RWPE2 (cell line): ENCODE measurements at regions not wholly inside any gene's neighbourhood (a gene's known extent, or its start where the extent isn't known, plus 50 kb on each side); places are given as distances from the start of the nearest gene placed in this dataset.
A peak's percentile ranks its signal among the peaks of the same experiment; 100 is the strongest.

Experiments
- ATAC-seq: fragments of 200-7000 bp; cut with Tn5 transposase; 3 replicates; pipeline ENCODE4 v1.9.1; 2021; ENCODE audit warnings: low read depth
- DNase-seq: peaks from one replicate; pipeline ENCODE4 v3.0.0-alpha.2; 2020; ENCODE audit warnings: low spot score
- H3K27ac ChIP-seq: fragments of 450-650 bp; 2 replicates; pipeline ENCODE4 v1.5.1; 2017; ENCODE audit warnings: mild to moderate bottlenecking; ENCODE audit not compliant: poor library complexity, severe bottlenecking
- H3K27me3 ChIP-seq: fragments of 250-450 bp; sonication (Bioruptor Pico); 2 replicates; pipeline ENCODE4 v1.5.1; 2021; ENCODE audit warnings: mild to moderate bottlenecking, moderate library complexity; ENCODE audit not compliant: insufficient read depth, poor library complexity, severe bottlenecking
- H3K36me3 ChIP-seq: fragments of 250-450 bp; sonication (Bioruptor Pico); 2 replicates; pipeline ENCODE4 v1.5.1; 2020; ENCODE audit warnings: low read depth, mild to moderate bottlenecking, moderate library complexity
- H3K4me1 ChIP-seq: fragments of 250-450 bp; sonication (Bioruptor Pico); 2 replicates; pipeline ENCODE4 v1.5.1; 2021; ENCODE audit warnings: mild to moderate bottlenecking, moderate library complexity; ENCODE audit not compliant: insufficient read depth, poor library complexity, severe bottlenecking
- H3K4me3 ChIP-seq: fragments of 250-450 bp; sonication (Bioruptor Pico); 2 replicates; pipeline ENCODE4 v1.5.1; 2021; ENCODE audit warnings: mild to moderate bottlenecking, moderate library complexity; ENCODE audit not compliant: severe bottlenecking
- H3K9me3 ChIP-seq: fragments of 250-450 bp; sonication (Bioruptor Pico); 2 replicates; pipeline ENCODE4 v1.5.1; 2021; ENCODE audit warnings: mild to moderate bottlenecking, moderate library complexity; ENCODE audit not compliant: severe bottlenecking
- TF ChIP-seq, protein P1 (sequence below): fragments of 450-650 bp; IDR thresholded peaks from one replicate; pipeline ENCODE4 v1.5.1; 2017; ENCODE audit warnings: mild to moderate bottlenecking, moderate library complexity; ENCODE audit not compliant: poor library complexity, severe bottlenecking

DNA sequence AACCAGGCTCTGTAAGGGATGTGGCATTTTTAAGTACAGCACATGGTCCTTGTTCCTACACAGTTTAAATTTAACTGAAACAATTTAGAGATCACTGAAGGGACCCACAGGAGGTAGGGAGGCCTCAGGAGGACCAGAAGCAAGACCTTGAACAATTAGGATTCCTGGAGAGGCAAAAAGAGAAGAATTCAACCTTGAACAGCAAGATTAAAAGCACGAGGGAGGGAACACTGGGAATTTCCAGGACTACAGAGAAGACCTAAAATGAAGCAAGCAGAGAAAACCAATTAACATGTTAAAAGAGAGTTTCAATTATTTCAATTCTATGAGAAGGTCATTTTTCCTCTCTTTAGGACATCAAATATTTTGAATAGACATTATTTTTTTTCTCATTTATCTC is 160.3 kb downstream of the KCTD12 start:
- DNase-seq: no peak
- Histone ChIP-seq H3K27me3 (no peaks in the 10 kb centered on the region), H3K4me1 (peaks cover 5% of the 10 kb centered on the region), H3K9me3 (no peaks in the 10 kb centered on the region), H3K36me3 (no peaks in the 10 kb centered on the region), H3K4me3 (no peak overlapping the region), H3K27ac (no peak overlapping the region)
- TF ChIP-seq, protein P1, sequence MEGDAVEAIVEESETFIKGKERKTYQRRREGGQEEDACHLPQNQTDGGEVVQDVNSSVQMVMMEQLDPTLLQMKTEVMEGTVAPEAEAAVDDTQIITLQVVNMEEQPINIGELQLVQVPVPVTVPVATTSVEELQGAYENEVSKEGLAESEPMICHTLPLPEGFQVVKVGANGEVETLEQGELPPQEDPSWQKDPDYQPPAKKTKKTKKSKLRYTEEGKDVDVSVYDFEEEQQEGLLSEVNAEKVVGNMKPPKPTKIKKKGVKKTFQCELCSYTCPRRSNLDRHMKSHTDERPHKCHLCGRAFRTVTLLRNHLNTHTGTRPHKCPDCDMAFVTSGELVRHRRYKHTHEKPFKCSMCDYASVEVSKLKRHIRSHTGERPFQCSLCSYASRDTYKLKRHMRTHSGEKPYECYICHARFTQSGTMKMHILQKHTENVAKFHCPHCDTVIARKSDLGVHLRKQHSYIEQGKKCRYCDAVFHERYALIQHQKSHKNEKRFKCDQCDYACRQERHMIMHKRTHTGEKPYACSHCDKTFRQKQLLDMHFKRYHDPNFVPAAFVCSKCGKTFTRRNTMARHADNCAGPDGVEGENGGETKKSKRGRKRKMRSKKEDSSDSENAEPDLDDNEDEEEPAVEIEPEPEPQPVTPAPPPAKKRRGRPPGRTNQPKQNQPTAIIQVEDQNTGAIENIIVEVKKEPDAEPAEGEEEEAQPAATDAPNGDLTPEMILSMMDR: no peak
- ATAC-seq: no peak

DNA sequence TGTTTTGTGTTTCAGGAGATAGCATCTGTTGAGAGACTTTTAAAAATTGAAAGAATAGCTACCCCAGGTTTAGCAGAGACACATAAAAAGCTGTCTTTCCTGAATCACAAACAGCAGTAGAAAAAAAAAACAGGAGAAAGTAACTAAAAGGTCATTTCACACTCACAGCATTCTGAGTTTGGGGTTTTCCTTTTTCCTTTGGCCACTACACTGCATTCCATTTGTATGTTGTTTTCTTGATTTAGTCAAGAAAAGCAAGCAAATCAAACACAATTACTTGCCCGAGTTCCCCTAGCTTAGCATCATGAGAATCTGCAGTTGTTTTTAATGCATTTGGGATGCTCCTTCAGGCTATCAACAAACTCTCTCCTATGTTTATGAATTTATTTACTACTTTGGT is 161.0 kb downstream of the KCTD12 start:
- Histone ChIP-seq H3K27ac (no peak overlapping the region), H3K27me3 (no peaks in the 10 kb centered on the region), H3K9me3 (no peaks in the 10 kb centered on the region), H3K4me3 (no peak overlapping the region), H3K4me1 (peaks cover 5% of the 10 kb centered on the region), H3K36me3 (no peaks in the 10 kb centered on the region)
- DNase-seq: no peak
- no peak for ATAC-seq
- TF ChIP-seq, protein P1: no peak

DNA sequence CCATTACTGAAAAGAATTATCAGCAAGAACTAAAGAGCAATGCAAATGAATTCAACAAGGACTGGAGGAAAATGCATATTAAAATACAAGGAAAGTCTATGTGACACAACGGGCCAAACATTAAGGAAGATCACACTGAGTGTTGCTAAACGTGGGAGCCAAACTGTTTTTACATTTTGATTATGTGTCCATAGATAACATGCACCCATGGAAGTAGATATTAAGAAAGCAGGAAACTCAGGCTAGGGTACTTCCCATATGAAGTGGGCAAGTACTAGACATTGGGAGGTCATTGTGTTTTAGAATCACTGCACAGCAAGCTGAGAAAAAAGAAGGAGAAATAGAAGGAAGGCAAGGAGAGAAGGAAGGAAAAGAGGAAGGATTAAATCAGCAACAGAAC is 161.8 kb downstream of the KCTD12 start:
- Histone ChIP-seq H3K4me3 (no peak overlapping the region), H3K36me3 (no peaks in the 10 kb centered on the region), H3K4me1 (peaks cover 5% of the 10 kb centered on the region), H3K27me3 (no peaks in the 10 kb centered on the region), H3K9me3 (no peaks in the 10 kb centered on the region), H3K27ac (no peak overlapping the region)
- TF ChIP-seq, protein P1: no peak
- DNase-seq: no peak
- no peak for ATAC-seq

DNA sequence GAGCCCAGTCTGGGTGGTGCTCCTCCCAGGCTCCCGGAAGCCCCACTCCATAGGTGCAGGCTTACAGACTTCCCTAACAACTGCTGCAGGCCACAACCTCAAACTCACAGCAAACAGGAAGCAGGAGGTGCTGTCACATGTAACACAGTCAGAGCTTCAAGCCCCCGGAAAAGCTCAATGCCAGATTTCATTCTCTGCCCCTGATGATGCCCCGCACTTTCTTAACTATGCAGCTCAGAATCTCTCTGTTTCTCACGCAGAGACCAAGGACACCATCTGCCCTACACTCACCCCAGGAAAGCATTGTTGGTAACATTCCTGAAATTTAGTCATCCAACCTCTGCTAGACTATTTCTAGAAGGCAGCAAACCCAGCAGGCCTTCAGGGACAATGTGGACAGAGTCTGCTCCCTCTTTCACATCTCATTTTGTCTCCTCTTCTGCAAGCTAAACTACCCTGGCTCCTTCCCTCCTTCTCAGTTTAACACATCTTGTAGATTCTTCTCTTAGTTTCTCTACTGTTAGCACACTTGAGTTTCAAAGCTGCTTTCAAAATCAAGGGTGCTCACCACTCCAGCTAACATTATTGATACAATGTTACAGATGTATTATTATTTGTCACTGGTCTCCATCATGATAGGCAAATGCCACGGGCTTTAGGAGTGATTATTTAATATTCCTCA is 162.5 kb downstream of the KCTD12 start:
- DNase-seq: no peak
- peak; percentile 86; the same call in 2 of the 3 replicates for ATAC-seq
- Histone ChIP-seq H3K27ac (no peak overlapping the region), H3K27me3 (no peaks in the 10 kb centered on the region), H3K4me3 (no peak overlapping the region), H3K36me3 (no peaks in the 10 kb centered on the region), H3K9me3 (no peaks in the 10 kb centered on the region), H3K4me1 (peaks cover 5% of the 10 kb centered on the region)
- TF ChIP-seq, protein P1: no peak

DNA sequence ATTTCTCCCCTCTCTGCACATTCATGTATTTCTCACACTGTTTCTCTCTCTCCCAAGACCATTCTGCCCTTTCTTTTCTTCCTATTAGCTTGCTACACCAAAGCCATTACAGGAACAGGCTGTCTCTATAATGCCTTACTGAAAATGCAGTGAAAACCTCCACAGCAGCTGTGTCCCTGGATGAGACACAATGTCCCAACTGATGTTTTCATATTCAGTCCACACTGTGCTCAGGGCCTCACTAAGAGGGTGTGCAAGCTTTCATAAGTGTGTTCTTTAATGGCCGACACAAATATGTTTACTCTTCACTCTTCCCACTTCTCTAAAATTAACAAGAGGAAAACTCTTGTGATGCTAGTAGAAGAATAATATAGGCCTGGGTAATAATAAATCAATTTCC is 163.4 kb downstream of the KCTD12 start:
- H3K4me1 ChIP-seq: peaks cover 5% of the 10 kb centered on the region
- H3K27ac ChIP-seq: no peak overlapping the region
- no peak for ATAC-seq
- no peaks in the 10 kb centered on the region for H3K27me3 ChIP-seq
- H3K36me3 ChIP-seq: no peaks in the 10 kb centered on the region
- TF ChIP-seq, protein P1: no peak
- no peaks in the 10 kb centered on the region for H3K9me3 ChIP-seq
- no peak for DNase-seq
- H3K4me3 ChIP-seq: no peak overlapping the region
